ENCODE measurements at regions not wholly inside any gene's neighbourhood (a gene's known extent, or its start where the extent isn't known, plus 50 kb on each side); places are given as distances from the start of the nearest gene placed in this dataset.

DNA sequence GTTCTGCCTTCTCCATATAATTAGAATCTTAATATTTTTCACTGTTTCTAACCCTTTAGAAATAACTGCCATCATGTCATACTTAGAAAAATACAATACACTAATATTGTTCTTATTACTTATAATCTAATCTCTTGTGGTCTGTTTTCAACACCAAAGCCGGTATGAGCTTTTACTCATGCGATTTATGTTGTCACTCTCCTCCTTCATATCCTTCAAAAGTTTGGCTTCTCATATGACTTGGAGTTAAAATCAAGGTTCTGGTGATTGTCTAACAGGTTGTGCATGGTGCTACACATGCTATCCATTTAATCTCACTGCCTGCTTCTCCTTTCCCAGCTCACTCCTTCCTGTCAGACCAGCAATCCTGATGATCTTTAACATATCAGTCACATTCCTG lies 1392.9 kb downstream of the ARAP2 start:
- TF ChIP-seq, protein P1, sequence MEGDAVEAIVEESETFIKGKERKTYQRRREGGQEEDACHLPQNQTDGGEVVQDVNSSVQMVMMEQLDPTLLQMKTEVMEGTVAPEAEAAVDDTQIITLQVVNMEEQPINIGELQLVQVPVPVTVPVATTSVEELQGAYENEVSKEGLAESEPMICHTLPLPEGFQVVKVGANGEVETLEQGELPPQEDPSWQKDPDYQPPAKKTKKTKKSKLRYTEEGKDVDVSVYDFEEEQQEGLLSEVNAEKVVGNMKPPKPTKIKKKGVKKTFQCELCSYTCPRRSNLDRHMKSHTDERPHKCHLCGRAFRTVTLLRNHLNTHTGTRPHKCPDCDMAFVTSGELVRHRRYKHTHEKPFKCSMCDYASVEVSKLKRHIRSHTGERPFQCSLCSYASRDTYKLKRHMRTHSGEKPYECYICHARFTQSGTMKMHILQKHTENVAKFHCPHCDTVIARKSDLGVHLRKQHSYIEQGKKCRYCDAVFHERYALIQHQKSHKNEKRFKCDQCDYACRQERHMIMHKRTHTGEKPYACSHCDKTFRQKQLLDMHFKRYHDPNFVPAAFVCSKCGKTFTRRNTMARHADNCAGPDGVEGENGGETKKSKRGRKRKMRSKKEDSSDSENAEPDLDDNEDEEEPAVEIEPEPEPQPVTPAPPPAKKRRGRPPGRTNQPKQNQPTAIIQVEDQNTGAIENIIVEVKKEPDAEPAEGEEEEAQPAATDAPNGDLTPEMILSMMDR (IDR thresholded peaks at IDR 0.05; ENCODE audit: low read length): no peak
- no peak for TF ChIP-seq EZH2 (IDR thresholded peaks at IDR 0.05; ENCODE audit: borderline replicate concordance, low read length)

All from OCI-LY1 (cell line).